ENCODE measurements at regions not wholly inside any gene's neighbourhood (a gene's known extent, or its start where the extent isn't known, plus 50 kb on each side); places are given as distances from the start of the nearest gene placed in this dataset.

DNA sequence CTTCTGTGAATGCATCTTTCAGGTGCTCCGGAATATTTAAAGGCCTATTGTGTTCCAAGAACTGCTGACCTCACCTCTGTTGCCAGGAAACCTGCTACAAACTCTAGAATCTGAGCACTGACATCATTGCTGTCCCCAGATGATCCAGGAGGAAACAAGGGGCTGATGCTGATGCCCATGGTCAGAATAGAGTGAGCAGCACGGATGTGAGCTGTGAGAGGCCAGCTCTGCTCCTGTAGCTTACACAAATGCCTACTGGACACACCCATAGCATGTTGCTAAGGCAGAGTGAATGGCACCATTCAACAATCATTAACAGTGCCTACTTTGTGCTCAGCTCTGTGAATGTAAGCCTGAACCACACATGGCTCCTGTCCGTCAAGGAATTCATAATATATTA is 276.7 kb upstream of the API5 start:
- H3K27ac Mint-ChIP-seq (ENCODE audit: unreplicated experiment), result peak overlapping the region; percentile 19
- no peak overlapping the region for H3K4me3 Mint-ChIP-seq
- H3K27me3 Mint-ChIP-seq (ENCODE audit: low read depth), result no peaks in the 10 kb centered on the region
- peaks cover 13% of the 10 kb centered on the region for H3K4me1 Mint-ChIP-seq
- TF ChIP-seq, protein P1, sequence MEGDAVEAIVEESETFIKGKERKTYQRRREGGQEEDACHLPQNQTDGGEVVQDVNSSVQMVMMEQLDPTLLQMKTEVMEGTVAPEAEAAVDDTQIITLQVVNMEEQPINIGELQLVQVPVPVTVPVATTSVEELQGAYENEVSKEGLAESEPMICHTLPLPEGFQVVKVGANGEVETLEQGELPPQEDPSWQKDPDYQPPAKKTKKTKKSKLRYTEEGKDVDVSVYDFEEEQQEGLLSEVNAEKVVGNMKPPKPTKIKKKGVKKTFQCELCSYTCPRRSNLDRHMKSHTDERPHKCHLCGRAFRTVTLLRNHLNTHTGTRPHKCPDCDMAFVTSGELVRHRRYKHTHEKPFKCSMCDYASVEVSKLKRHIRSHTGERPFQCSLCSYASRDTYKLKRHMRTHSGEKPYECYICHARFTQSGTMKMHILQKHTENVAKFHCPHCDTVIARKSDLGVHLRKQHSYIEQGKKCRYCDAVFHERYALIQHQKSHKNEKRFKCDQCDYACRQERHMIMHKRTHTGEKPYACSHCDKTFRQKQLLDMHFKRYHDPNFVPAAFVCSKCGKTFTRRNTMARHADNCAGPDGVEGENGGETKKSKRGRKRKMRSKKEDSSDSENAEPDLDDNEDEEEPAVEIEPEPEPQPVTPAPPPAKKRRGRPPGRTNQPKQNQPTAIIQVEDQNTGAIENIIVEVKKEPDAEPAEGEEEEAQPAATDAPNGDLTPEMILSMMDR (conservative IDR thresholded peaks at IDR 0.05), result no peak
- H3K9me3 Mint-ChIP-seq, result peaks cover 8% of the 10 kb centered on the region
- DNase-seq (ENCODE audit: low read depth, low spot score), result no peak
- H3K36me3 Mint-ChIP-seq (ENCODE audit: low read depth), result no peaks in the 10 kb centered on the region

DNA sequence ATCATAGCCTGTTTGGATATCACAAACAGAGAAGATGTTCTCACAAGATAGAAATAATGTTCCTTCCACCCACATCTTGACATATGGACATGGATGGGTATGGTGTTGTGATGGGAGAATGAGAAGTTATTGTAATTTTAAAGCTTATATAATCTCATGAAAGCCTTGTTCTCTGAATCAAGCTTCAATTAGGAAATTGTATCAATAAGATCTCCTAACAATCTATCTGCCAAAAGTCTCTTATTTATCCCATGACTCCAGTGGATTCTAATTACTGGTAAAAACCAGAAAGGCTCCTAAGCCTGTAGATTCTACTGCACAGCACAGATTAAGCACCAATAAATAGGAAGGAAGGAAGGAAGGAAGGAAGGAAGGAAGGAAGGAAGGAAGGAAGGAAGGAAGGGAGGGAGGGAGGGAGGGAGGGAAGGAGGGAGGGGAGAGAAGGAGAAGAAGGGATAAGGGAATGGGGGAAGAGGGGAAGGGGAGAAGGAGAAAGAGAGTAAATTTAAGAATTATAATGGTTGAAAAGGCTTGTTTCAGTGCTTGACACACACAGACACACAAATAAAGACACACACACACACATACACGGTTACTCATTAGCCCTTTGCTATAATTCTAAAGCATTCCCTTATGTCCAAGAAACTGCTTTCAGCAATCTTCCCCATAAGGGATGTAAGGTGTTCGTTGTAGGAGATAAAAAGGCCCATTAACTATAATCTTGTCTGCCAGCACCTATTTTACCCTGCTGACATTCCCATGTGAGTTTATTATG is 258.0 kb upstream of the API5 start:
- H3K36me3 Mint-ChIP-seq (ENCODE audit: low read depth), result peaks cover 3% of the 10 kb centered on the region
- no peaks in the 10 kb centered on the region for H3K4me1 Mint-ChIP-seq
- H3K27me3 Mint-ChIP-seq (ENCODE audit: low read depth), result no peaks in the 10 kb centered on the region
- TF ChIP-seq, protein P1 (conservative IDR thresholded peaks at IDR 0.05), result no peak
- no peak for DNase-seq (ENCODE audit: low read depth, low spot score)
- no peak overlapping the region for H3K4me3 Mint-ChIP-seq
- H3K9me3 Mint-ChIP-seq, result peaks cover 4% of the 10 kb centered on the region
- no peak overlapping the region for H3K27ac Mint-ChIP-seq (ENCODE audit: unreplicated experiment)

DNA sequence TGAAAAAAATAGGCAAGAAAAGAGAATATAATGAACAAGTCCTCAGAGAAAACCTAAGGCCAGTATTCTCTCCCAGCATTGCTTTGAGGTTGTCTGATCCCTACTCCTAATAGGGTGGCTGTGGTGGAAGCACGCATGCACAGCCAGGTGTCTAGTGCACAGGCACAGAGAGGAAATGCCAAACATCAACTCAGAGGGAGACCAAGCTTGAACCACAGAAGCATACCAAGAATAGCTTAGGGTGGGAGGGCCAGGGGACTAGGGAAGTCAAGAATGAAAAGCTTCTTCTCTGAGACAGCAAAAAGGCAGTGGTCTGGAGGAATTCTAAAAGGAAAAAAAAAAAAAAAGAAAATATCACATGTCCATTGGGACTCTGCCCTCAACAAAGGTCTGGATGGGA is 244.1 kb upstream of the API5 start:
- peaks cover 20% of the 10 kb centered on the region for H3K9me3 Mint-ChIP-seq
- TF ChIP-seq, protein P1 (conservative IDR thresholded peaks at IDR 0.05), result no peak

DNA sequence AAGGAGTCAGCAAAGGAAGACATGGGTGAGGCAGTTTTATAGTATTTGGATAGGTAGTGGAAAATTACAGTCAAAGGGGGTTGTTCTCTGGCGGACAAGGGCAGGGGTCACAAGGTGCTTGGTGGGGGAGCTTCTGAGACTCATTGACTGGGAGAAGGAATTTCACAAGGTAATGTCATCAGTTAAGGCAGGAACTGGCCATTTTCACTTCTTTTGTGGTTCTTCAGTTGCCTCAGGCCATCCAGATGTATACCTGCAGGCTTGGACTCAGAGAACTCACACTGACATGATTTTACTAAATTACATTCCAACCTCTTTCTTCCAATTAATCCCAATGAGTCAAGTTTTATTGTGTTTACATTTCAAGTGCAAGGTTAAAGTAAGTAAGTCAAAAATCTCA is 240.5 kb upstream of the API5 start:
- no peak overlapping the region for H3K4me3 Mint-ChIP-seq
- TF ChIP-seq, protein P1 (conservative IDR thresholded peaks at IDR 0.05), result no peak
- H3K27me3 Mint-ChIP-seq (ENCODE audit: low read depth), result no peaks in the 10 kb centered on the region
- no peak overlapping the region for H3K27ac Mint-ChIP-seq (ENCODE audit: unreplicated experiment)
- H3K36me3 Mint-ChIP-seq (ENCODE audit: low read depth), result no peaks in the 10 kb centered on the region
- peaks cover 5% of the 10 kb centered on the region for H3K4me1 Mint-ChIP-seq
- peaks cover 18% of the 10 kb centered on the region for H3K9me3 Mint-ChIP-seq
- no peak for DNase-seq (ENCODE audit: low read depth, low spot score)

More for the DNA sequence above, 244.1 kb upstream of the API5 start:
- H3K4me1 Mint-ChIP-seq, result peaks cover 5% of the 10 kb centered on the region
- DNase-seq (ENCODE audit: low read depth, low spot score), result no peak
- no peak overlapping the region for H3K27ac Mint-ChIP-seq (ENCODE audit: unreplicated experiment)
- no peaks in the 10 kb centered on the region for H3K36me3 Mint-ChIP-seq (ENCODE audit: low read depth)
- no peaks in the 10 kb centered on the region for H3K27me3 Mint-ChIP-seq (ENCODE audit: low read depth)
- H3K4me3 Mint-ChIP-seq, result no peak overlapping the region

DNA sequence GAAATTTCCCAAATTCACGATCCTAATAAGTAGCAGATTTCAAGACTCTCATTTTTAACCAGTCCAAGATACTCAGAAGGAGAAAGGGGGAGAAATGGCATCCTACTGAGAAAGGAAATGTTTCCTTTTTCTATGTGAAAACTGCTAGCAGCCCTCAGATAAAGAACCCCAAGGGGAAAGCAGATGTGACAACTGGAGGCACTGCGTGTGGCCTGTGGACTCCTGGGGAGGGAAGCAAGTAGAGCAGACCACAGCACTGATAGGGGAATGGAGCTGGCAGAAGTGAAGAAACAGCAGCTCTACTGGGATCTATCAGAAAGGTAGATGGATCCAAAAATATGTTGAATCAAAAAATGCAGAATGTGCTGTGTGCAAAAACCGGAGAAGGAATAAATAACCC is 239.7 kb upstream of the API5 start:
- no peaks in the 10 kb centered on the region for H3K27me3 Mint-ChIP-seq (ENCODE audit: low read depth)
- H3K4me1 Mint-ChIP-seq, result peaks cover 5% of the 10 kb centered on the region
- H3K9me3 Mint-ChIP-seq, result peaks cover 18% of the 10 kb centered on the region
- no peak overlapping the region for H3K4me3 Mint-ChIP-seq
- DNase-seq (ENCODE audit: low read depth, low spot score), result no peak
- no peak overlapping the region for H3K27ac Mint-ChIP-seq (ENCODE audit: unreplicated experiment)
- no peaks in the 10 kb centered on the region for H3K36me3 Mint-ChIP-seq (ENCODE audit: low read depth)
- TF ChIP-seq, protein P1 (conservative IDR thresholded peaks at IDR 0.05), result no peak

Data from neural crest cell (in vitro differentiated cells).